SU-DHL-6 (cell line): ENCODE measurements at regions not wholly inside any gene's neighbourhood (a gene's known extent, or its start where the extent isn't known, plus 50 kb on each side); places are given as distances from the start of the nearest gene placed in this dataset.

Experiments used
- H2AFZ ChIP-seq: fragments of 200-600 bp; sonication (generic); 2 replicates; pipeline ENCODE4 v1.6.1; 2014; ENCODE audit warnings: low read depth, mild to moderate bottlenecking, moderate library complexity, mixed read lengths, antibody characterized with exemption, low read length; ENCODE audit not compliant: severe bottlenecking
- H3F3A ChIP-seq: fragments of 200-600 bp; shearing (Covaris generic); 2 replicates; pipeline ENCODE4 v1.6.0; 2016; ENCODE audit warnings: antibody characterized with exemption, mild to moderate bottlenecking; ENCODE audit not compliant: insufficient read depth
- H3K27ac ChIP-seq: fragments of 200-600 bp; sonication (generic); 2 replicates; pipeline ENCODE4 v1.5.1; 2016; ENCODE audit warnings: low read depth, mild to moderate bottlenecking, low read length, moderate library complexity, mixed read lengths
- H3K27me3 ChIP-seq: fragments of 200-600 bp; sonication (generic), shearing (Covaris generic); 2 replicates; pipeline ENCODE4 v1.6.0; 2014; ENCODE audit warnings: mild to moderate bottlenecking, low read length
- H3K36me3 ChIP-seq: fragments of 200-600 bp; sonication (generic); 2 replicates; pipeline ENCODE4 v1.6.1; 2014; ENCODE audit warnings: mild to moderate bottlenecking, low read length, mixed read lengths
- H3K4me2 ChIP-seq: fragments of 300-600, 200-600 bp; shearing (Covaris generic), sonication (generic); 2 replicates; pipeline ENCODE4 v1.6.0; 2014; ENCODE audit warnings: low read length, low read depth, mild to moderate bottlenecking; ENCODE audit not compliant: poor library complexity, severe bottlenecking
- H3K4me3 ChIP-seq: fragments of 200-600 bp; sonication (generic); 2 replicates; pipeline ENCODE4 v1.5.1; 2014; ENCODE audit warnings: antibody characterized with exemption, low read length, mild to moderate bottlenecking, mixed read lengths; ENCODE audit not compliant: insufficient read depth, poor library complexity, severe bottlenecking
- H3K79me2 ChIP-seq: fragments of 200-600 bp; sonication (generic); 2 replicates; pipeline ENCODE4 v1.6.1; 2014; ENCODE audit warnings: mild to moderate bottlenecking, low read length, moderate library complexity; ENCODE audit not compliant: insufficient read depth
- H3K9ac ChIP-seq: fragments of 200-600 bp; sonication (generic); 2 replicates; pipeline ENCODE4 v1.7.0; 2014; ENCODE audit warnings: mild to moderate bottlenecking, low read length
- H3K9me2 ChIP-seq: fragments of 200-600 bp; sonication (generic); replicated peaks from 2 replicates; pipeline ENCODE4 v1.6.1; 2014; ENCODE audit warnings: low read length; ENCODE audit not compliant: insufficient read depth
- H3K9me3 ChIP-seq: fragments of 200-600 bp; sonication (generic); 2 replicates; pipeline ENCODE4 v1.6.1; 2014; ENCODE audit warnings: low read length, mixed read lengths; ENCODE audit not compliant: insufficient read depth
- H4K20me1 ChIP-seq: fragments of 200-600 bp; sonication (generic); 2 replicates; pipeline ENCODE4 v1.6.1; 2014; ENCODE audit warnings: low read depth, mild to moderate bottlenecking, antibody characterized with exemption, low read length, moderate library complexity, mixed read lengths
- EZH2phosphoT487 ChIP-seq: fragments of 200-600 bp; sonication (generic), shearing (Covaris generic); conservative IDR thresholded peaks from 2 replicates; pipeline ENCODE4 v1.6.1; 2018; ENCODE audit warnings: mild to moderate bottlenecking, antibody characterized with exemption, low read length, moderate library complexity, mixed read lengths
- TF ChIP-seq, protein P1 (sequence below): fragments of 200-600 bp; sonication (generic); IDR thresholded peaks from one replicate; pipeline ENCODE4 v1.5.1; 2017; ENCODE audit warnings: antibody characterized with exemption, mild to moderate bottlenecking, low read length, moderate library complexity; ENCODE audit not compliant: insufficient read depth, poor library complexity, severe bottlenecking

DNA sequence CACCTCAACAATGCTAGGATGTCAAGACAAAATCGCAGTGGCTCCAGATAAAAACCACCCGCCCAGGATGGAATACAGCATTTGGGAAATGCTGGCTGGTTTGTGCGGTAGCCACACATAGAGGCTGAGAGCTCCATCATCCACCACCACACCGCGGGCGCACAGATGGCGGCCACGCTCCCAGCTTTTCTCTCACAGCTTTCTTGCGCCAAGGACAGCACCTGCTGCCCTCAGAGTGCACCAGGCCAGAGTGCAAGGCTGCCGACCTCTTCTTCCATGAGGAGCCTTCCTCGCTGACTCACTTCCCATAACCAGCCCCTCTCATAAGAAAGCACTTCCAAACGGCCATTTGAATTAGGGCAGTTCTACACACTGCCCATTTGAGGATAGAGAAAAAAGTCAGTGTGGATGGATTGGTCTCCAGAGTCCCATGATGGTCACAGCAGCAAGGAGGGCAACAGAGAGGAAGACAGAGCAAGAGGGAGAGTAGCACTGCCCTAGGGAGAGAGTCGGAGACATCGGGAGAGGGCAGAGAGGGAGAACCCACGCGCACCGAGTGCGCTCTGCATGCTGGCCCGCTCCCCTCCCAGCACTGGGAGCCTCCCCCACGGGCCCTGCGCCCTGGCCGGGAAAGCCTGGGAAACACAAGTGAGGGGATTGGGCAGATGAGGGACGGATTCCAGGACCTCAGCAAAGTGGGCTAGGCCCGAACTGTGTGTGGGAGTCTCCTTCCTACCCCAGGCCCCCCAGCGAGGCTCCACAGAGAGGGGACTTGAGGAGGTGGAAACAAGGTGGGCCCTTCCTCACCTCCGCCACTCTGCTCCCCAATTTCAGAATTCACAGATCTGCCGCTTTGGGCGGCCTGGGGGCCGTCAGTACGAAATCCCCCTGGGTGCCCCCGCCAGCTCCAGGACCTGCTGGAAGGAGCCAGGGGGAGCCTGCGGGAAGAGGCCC is 156.9 kb downstream of the USP12 start:
- no peak overlapping the region for H3K4me3 ChIP-seq
- H3K27me3 ChIP-seq: no peaks in the 10 kb centered on the region
- H3K9me2 ChIP-seq: no peaks in the 10 kb centered on the region
- H3K4me2 ChIP-seq: no peak overlapping the region
- no peaks in the 10 kb centered on the region for H3K79me2 ChIP-seq
- no peaks in the 10 kb centered on the region for H3F3A ChIP-seq
- no peaks in the 10 kb centered on the region for H4K20me1 ChIP-seq
- no peaks in the 10 kb centered on the region for H3K36me3 ChIP-seq
- H3K9me3 ChIP-seq: no peaks in the 10 kb centered on the region
- H3K27ac ChIP-seq: no peak overlapping the region
- no peak overlapping the region for H2AFZ ChIP-seq
- TF ChIP-seq, protein P1, sequence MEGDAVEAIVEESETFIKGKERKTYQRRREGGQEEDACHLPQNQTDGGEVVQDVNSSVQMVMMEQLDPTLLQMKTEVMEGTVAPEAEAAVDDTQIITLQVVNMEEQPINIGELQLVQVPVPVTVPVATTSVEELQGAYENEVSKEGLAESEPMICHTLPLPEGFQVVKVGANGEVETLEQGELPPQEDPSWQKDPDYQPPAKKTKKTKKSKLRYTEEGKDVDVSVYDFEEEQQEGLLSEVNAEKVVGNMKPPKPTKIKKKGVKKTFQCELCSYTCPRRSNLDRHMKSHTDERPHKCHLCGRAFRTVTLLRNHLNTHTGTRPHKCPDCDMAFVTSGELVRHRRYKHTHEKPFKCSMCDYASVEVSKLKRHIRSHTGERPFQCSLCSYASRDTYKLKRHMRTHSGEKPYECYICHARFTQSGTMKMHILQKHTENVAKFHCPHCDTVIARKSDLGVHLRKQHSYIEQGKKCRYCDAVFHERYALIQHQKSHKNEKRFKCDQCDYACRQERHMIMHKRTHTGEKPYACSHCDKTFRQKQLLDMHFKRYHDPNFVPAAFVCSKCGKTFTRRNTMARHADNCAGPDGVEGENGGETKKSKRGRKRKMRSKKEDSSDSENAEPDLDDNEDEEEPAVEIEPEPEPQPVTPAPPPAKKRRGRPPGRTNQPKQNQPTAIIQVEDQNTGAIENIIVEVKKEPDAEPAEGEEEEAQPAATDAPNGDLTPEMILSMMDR: no peak
- no peak for TF ChIP-seq EZH2phosphoT487
- H3K9ac ChIP-seq: no peak overlapping the region

DNA sequence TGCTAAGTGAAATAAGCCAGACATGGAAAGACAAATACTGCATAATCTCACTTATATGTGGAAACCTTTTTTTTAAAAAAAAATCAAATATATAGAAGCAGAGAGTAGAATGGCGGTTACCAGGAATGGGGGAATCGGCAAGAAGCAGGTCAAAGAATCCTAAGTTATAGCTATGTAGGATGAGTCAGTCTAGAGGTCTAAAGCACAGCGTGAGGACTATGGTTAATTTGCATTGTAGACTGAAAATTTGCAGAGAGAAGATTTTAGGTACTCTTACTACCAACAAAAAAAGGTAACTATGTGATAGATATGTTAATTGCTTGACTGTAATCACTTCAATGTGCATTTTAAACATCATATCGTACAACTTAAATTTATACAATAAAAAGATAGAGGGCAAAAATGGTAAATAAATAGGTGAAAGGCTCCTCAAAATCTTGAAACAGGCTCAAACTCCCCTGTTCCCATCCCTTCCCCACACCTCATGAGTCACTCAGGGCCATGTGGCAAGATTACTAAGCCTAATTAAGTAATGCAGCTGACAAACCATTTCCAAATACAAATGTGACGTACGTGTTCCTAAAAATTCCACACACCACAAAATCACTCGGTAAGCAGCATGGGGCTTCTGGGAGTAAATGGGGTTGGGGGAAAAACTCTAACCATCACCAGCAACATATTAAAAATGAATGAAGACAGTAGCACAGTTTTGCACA is 159.0 kb downstream of the USP12 start:
- H3K4me3 ChIP-seq: no peak overlapping the region
- H3K9ac ChIP-seq: no peak overlapping the region
- no peaks in the 10 kb centered on the region for H3K27me3 ChIP-seq
- TF ChIP-seq, protein P1: no peak
- TF ChIP-seq EZH2phosphoT487: no peak
- no peak overlapping the region for H2AFZ ChIP-seq
- H3K36me3 ChIP-seq: no peaks in the 10 kb centered on the region
- no peaks in the 10 kb centered on the region for H4K20me1 ChIP-seq
- H3K4me2 ChIP-seq: no peak overlapping the region
- H3K27ac ChIP-seq: no peak overlapping the region
- H3F3A ChIP-seq: no peaks in the 10 kb centered on the region
- no peaks in the 10 kb centered on the region for H3K79me2 ChIP-seq
- no peaks in the 10 kb centered on the region for H3K9me2 ChIP-seq
- H3K9me3 ChIP-seq: no peaks in the 10 kb centered on the region

DNA sequence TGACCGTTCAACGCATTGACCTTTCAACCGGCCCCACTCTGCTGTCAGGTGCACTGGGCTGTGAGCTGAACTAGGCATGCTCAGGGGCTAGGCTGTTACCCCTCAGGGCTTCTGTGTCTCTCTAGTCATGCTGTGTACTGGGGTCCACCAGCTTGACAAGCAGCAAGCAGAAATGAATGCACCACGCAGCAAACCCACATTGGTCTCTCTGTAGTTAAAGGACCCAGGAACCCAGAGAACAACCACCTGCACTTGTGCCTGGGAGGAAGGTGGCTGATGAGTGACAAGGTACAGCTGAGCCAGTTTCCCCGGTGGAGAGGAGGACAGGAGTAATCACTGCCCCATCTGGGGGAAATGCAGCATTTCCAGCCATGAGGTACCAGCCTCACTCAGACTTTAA is 159.9 kb downstream of the USP12 start:
- H3K27ac ChIP-seq: no peak overlapping the region
- H3K79me2 ChIP-seq: no peaks in the 10 kb centered on the region
- no peaks in the 10 kb centered on the region for H3K27me3 ChIP-seq
- H3K36me3 ChIP-seq: no peaks in the 10 kb centered on the region
- no peaks in the 10 kb centered on the region for H3F3A ChIP-seq
- H3K9ac ChIP-seq: no peak overlapping the region
- no peak overlapping the region for H3K4me2 ChIP-seq
- TF ChIP-seq, protein P1: no peak
- no peak for TF ChIP-seq EZH2phosphoT487
- no peak overlapping the region for H2AFZ ChIP-seq
- no peaks in the 10 kb centered on the region for H3K9me2 ChIP-seq
- no peaks in the 10 kb centered on the region for H3K9me3 ChIP-seq
- no peak overlapping the region for H3K4me3 ChIP-seq
- H4K20me1 ChIP-seq: no peaks in the 10 kb centered on the region
